GM23338 (cell line): ENCODE measurements at regions not wholly inside any gene's neighbourhood (a gene's known extent, or its start where the extent isn't known, plus 50 kb on each side); places are given as distances from the start of the nearest gene placed in this dataset.

Experiments
- ATAC-seq: fragments of 200-7000 bp; cut with Tn5 transposase; 3 replicates; pipeline ENCODE4 v1.9.1; 2020
- DNase-seq: peaks from one replicate; pipeline ENCODE4 v3.0.0-alpha.2; 2015; ENCODE audit warnings: low spot score
- H2AFZ ChIP-seq: fragments of 200-600 bp; sonication (generic); 2 replicates; pipeline ENCODE4 v1.8.0; 2016; ENCODE audit warnings: antibody characterized with exemption, mild to moderate bottlenecking, moderate library complexity
- H3F3A ChIP-seq: fragments of 200-600 bp; sonication (generic); replicated peaks from 2 replicates; pipeline ENCODE4 v1.8.0; 2017; ENCODE audit warnings: antibody characterized with exemption, mixed run types, low read depth
- H3K27ac ChIP-seq: fragments of 200-600 bp; sonication (generic); 2 replicates; pipeline ENCODE4 v1.6.1; 2016; ENCODE audit warnings: low read depth
- H3K27me3 ChIP-seq: fragments of 200-600 bp; sonication (generic); 2 replicates; pipeline ENCODE4 v1.8.0; 2016; ENCODE audit warnings: mild to moderate bottlenecking, mixed run types, moderate library complexity; ENCODE audit not compliant: insufficient read depth
- H3K36me3 ChIP-seq: fragments of 200-600 bp; sonication (generic); 2 replicates; pipeline ENCODE4 v1.8.0; 2016; ENCODE audit warnings: mild to moderate bottlenecking; ENCODE audit not compliant: insufficient read depth
- H3K4me1 ChIP-seq: fragments of 200-600 bp; sonication (generic); 2 replicates; pipeline ENCODE4 v1.8.0; 2016; ENCODE audit warnings: mild to moderate bottlenecking, moderate library complexity; ENCODE audit not compliant: insufficient read depth
- H3K4me2 ChIP-seq: fragments of 200-600 bp; sonication (generic); 2 replicates; pipeline ENCODE4 v1.7.1; 2017; ENCODE audit warnings: mixed run types
- H3K4me3 ChIP-seq: fragments of 200-600 bp; sonication (generic); 2 replicates; pipeline ENCODE4 v1.6.1; 2016; ENCODE audit warnings: mixed run types
- H3K79me2 ChIP-seq: fragments of 200-600 bp; sonication (generic); replicated peaks from 2 replicates; pipeline ENCODE4 v1.8.0; 2017; ENCODE audit warnings: mild to moderate bottlenecking; ENCODE audit not compliant: insufficient read depth
- H3K9me2 ChIP-seq: fragments of 200-600 bp; sonication (generic); 2 replicates; pipeline ENCODE4 v1.8.0; 2017; ENCODE audit not compliant: insufficient read depth
- H4K20me1 ChIP-seq: fragments of 200-600 bp; sonication (generic); replicated peaks from 2 replicates; pipeline ENCODE4 v1.8.0; 2017; ENCODE audit warnings: mild to moderate bottlenecking; ENCODE audit not compliant: insufficient read depth
- H3K27ac Mint-ChIP-seq: 2 replicates; pipeline ENCODE4 v1.8.0; 2020; ENCODE audit warnings: inconsistent platforms, mild to moderate bottlenecking, moderate library complexity, mixed read lengths
- H3K27me3 Mint-ChIP-seq: 3 replicates; pipeline ENCODE4 v1.8.0; 2022; ENCODE audit warnings: low read depth, mild to moderate bottlenecking, moderate library complexity, mixed read lengths, inconsistent platforms; ENCODE audit not compliant: insufficient read depth, poor library complexity
- H3K36me3 Mint-ChIP-seq: 3 replicates; pipeline ENCODE4 v1.8.0; 2021; ENCODE audit warnings: low read depth, mild to moderate bottlenecking, inconsistent platforms, moderate library complexity, mixed read lengths
- H3K4me1 Mint-ChIP-seq: 3 replicates; pipeline ENCODE4 v1.8.0; 2020; ENCODE audit warnings: mild to moderate bottlenecking, inconsistent platforms, mixed read lengths
- H3K4me3 Mint-ChIP-seq: 3 replicates; pipeline ENCODE4 v1.8.0; 2021; ENCODE audit warnings: moderate library complexity, mild to moderate bottlenecking, inconsistent platforms, mixed read lengths
- H3K9me3 Mint-ChIP-seq: 3 replicates; pipeline ENCODE4 v1.8.0; 2020; ENCODE audit warnings: moderate library complexity, mild to moderate bottlenecking, inconsistent platforms, mixed read lengths
- CREB1 ChIP-seq: fragments of 250-450 bp; sonication (Bioruptor Pico); IDR thresholded peaks from 2 replicates; pipeline ENCODE4 v1.5.0; 2020; ENCODE audit warnings: low read depth, mild to moderate bottlenecking, moderate library complexity
- CTCF ChIP-seq, 2 experiments: fragments of 200-600 bp in 1 of 2; sonication (generic) in 1 of 2; conservative IDR thresholded peaks; 2 replicates each; pipeline versions ENCODE4 v1.5.1 to v1.6.1; 2016 to 2017; ENCODE audit warnings: antibody characterized with exemption in 2 of 2, low read depth in 2 of 2, mild to moderate bottlenecking in 2 of 2, moderate library complexity in 1 of 2
- EZH2 ChIP-seq: fragments of 200-600 bp; sonication (generic); IDR thresholded peaks from one replicate; pipeline ENCODE4 v1.8.0; 2017; ENCODE audit warnings: antibody characterized with exemption, mild to moderate bottlenecking, low read depth; ENCODE audit not compliant: unreplicated experiment
- EZH2phosphoT487 ChIP-seq: fragments of 200-600 bp; sonication (generic); IDR thresholded peaks from one replicate; pipeline ENCODE4 v1.8.1; 2018; ENCODE audit warnings: antibody characterized with exemption; ENCODE audit not compliant: unreplicated experiment
- JUNB ChIP-seq: IDR thresholded peaks from one replicate; pipeline ENCODE4 v1.6.1; 2016; ENCODE audit warnings: antibody characterized with exemption; ENCODE audit not compliant: unreplicated experiment
- NANOG ChIP-seq: IDR thresholded peaks from 2 replicates; pipeline ENCODE4 v1.6.1; 2016; ENCODE audit warnings: antibody characterized with exemption, borderline replicate concordance
- POLR2AphosphoS5 ChIP-seq: IDR thresholded peaks from 2 replicates; pipeline ENCODE4 v1.6.1; 2016; ENCODE audit warnings: antibody characterized with exemption, low read depth
- STAT1 ChIP-seq: IDR thresholded peaks from one replicate; pipeline ENCODE4 v1.6.1; 2016; ENCODE audit warnings: antibody characterized with exemption; ENCODE audit not compliant: unreplicated experiment
- ZNF114 ChIP-seq: fragments of 250-450 bp; sonication (Bioruptor Pico); IDR thresholded peaks from 2 replicates; pipeline ENCODE4 v1.5.0; 2020; ENCODE audit warnings: mild to moderate bottlenecking, moderate library complexity
- TF ChIP-seq, protein P1 (sequence below): fragments of 250-450 bp; sonication (Bioruptor Pico); IDR thresholded peaks from 2 replicates; pipeline ENCODE4 v1.5.0; 2020; ENCODE audit warnings: mild to moderate bottlenecking, moderate library complexity
- TF ChIP-seq, protein P2 (sequence below): IDR thresholded peaks from 2 replicates; pipeline ENCODE4 v1.6.1; 2016; ENCODE audit warnings: antibody characterized with exemption

GRCh38 chr1:213393860-213394259, 342.8 kb downstream of the RPS6KC1 start:
- no peaks in the 10 kb centered on the region for H3K9me3 Mint-ChIP-seq
- H3K27me3 Mint-ChIP-seq, result peaks cover 2% of the 10 kb centered on the region
- Histone ChIP-seq H3K4me2 (no peak overlapping the region), H3K79me2 (no peaks in the 10 kb centered on the region), H3K4me3 (no peak overlapping the region), H3K36me3 (no peaks in the 10 kb centered on the region), H2AFZ (no peak overlapping the region), H3K4me1 (no peaks in the 10 kb centered on the region), H3K27me3 (no peaks in the 10 kb centered on the region), H3K9me2 (no peaks in the 10 kb centered on the region), H3F3A (no peaks in the 10 kb centered on the region), H3K27ac (no peak overlapping the region), H4K20me1 (no peaks in the 10 kb centered on the region)
- TF ChIP-seq, protein P1, sequence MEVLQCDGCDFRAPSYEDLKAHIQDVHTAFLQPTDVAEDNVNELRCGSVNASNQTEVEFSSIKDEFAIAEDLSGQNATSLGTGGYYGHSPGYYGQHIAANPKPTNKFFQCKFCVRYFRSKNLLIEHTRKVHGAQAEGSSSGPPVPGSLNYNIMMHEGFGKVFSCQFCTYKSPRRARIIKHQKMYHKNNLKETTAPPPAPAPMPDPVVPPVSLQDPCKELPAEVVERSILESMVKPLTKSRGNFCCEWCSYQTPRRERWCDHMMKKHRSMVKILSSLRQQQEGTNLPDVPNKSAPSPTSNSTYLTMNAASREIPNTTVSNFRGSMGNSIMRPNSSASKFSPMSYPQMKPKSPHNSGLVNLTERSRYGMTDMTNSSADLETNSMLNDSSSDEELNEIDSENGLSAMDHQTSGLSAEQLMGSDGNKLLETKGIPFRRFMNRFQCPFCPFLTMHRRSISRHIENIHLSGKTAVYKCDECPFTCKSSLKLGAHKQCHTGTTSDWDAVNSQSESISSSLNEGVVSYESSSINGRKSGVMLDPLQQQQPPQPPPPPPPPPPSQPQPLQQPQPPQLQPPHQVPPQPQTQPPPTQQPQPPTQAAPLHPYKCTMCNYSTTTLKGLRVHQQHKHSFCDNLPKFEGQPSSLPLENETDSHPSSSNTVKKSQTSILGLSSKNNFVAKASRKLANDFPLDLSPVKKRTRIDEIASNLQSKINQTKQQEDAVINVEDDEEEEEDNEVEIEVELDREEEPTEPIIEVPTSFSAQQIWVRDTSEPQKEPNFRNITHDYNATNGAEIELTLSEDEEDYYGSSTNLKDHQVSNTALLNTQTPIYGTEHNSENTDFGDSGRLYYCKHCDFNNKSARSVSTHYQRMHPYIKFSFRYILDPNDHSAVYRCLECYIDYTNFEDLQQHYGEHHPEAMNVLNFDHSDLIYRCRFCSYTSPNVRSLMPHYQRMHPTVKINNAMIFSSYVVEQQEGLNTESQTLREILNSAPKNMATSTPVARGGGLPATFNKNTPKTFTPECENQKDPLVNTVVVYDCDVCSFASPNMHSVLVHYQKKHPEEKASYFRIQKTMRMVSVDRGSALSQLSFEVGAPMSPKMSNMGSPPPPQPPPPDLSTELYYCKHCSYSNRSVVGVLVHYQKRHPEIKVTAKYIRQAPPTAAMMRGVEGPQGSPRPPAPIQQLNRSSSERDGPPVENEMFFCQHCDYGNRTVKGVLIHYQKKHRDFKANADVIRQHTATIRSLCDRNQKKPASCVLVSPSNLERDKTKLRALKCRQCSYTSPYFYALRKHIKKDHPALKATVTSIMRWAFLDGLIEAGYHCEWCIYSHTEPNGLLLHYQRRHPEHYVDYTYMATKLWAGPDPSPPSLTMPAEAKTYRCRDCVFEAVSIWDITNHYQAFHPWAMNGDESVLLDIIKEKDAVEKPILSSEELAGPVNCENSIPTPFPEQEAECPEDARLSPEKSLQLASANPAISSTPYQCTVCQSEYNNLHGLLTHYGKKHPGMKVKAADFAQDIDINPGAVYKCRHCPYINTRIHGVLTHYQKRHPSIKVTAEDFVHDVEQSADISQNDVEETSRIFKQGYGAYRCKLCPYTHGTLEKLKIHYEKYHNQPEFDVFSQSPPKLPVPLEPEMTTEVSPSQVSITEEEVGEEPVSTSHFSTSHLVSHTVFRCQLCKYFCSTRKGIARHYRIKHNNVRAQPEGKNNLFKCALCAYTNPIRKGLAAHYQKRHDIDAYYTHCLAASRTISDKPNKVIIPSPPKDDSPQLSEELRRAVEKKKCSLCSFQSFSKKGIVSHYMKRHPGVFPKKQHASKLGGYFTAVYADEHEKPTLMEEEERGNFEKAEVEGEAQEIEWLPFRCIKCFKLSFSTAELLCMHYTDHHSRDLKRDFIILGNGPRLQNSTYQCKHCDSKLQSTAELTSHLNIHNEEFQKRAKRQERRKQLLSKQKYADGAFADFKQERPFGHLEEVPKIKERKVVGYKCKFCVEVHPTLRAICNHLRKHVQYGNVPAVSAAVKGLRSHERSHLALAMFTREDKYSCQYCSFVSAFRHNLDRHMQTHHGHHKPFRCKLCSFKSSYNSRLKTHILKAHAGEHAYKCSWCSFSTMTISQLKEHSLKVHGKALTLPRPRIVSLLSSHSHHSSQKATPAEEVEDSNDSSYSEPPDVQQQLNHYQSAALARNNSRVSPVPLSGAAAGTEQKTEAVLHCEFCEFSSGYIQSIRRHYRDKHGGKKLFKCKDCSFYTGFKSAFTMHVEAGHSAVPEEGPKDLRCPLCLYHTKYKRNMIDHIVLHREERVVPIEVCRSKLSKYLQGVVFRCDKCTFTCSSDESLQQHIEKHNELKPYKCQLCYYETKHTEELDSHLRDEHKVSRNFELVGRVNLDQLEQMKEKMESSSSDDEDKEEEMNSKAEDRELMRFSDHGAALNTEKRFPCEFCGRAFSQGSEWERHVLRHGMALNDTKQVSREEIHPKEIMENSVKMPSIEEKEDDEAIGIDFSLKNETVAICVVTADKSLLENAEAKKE, result no peak
- TF ChIP-seq CREB1 (CRISPR knock-in tag) (no peak), JUNB (no peak), POLR2AphosphoS5 (no peak), STAT1 (no peak), NANOG (no peak)
- no peaks in the 10 kb centered on the region for H3K36me3 Mint-ChIP-seq
- no peak overlapping the region for H3K27ac Mint-ChIP-seq
- H3K4me3 Mint-ChIP-seq, result no peak overlapping the region
- ATAC-seq (no peak), DNase-seq (no peak)
- H3K4me1 Mint-ChIP-seq, result peaks cover 3% of the 10 kb centered on the region; the same call in 2 of the 3 replicates

DNA sequence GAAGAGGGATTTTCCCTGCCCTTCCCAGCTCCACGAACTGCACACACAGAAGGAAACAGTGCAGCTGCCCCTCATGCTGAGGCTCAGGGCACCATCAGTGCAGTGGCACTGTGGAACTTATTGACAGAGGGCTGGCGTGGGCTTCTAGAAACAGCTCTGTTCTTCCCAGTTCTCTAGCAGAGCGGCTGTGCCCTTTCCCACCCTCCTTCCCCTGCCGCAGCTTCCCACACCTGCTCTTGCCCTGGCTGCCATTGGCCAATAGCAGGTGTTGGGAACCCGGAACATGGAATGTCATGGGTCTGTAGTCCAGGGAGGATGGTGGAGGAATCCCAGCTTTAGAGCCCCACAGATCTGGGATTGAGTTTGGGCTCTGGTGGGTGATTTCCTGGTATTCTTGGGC, 343.8 kb downstream of the RPS6KC1 start:
- no peaks in the 10 kb centered on the region for H3K36me3 ChIP-seq
- H3K27ac Mint-ChIP-seq, result no peak overlapping the region
- TF ChIP-seq EZH2 (no peak), CTCF (conservative IDR thresholded peaks at IDR 0.05; ENCODE audit: low read depth in 2 of 2) (no peak), EZH2phosphoT487 (no peak), ZNF114 (CRISPR knock-in tag) (no peak), JUNB (no peak), CREB1 (CRISPR knock-in tag) (no peak)
- TF ChIP-seq, protein P2, sequence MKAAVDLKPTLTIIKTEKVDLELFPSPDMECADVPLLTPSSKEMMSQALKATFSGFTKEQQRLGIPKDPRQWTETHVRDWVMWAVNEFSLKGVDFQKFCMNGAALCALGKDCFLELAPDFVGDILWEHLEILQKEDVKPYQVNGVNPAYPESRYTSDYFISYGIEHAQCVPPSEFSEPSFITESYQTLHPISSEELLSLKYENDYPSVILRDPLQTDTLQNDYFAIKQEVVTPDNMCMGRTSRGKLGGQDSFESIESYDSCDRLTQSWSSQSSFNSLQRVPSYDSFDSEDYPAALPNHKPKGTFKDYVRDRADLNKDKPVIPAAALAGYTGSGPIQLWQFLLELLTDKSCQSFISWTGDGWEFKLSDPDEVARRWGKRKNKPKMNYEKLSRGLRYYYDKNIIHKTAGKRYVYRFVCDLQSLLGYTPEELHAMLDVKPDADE, result no peak

More for the DNA sequence above, 343.8 kb downstream of the RPS6KC1 start:
- Mint-ChIP-seq H3K9me3 (no peaks in the 10 kb centered on the region), H3K27me3 (peaks cover 4% of the 10 kb centered on the region), H3K4me1 (no peaks in the 10 kb centered on the region; the same call in 2 of the 3 replicates), H3K36me3 (no peaks in the 10 kb centered on the region), H3K4me3 (no peak overlapping the region)
- Histone ChIP-seq H3K4me2 (no peak overlapping the region), H3K9me2 (no peaks in the 10 kb centered on the region; the same call in 1 of the 2 replicates), H2AFZ (no peak overlapping the region), H4K20me1 (no peaks in the 10 kb centered on the region), H3K4me1 (no peaks in the 10 kb centered on the region), H3K79me2 (no peaks in the 10 kb centered on the region), H3K4me3 (no peak overlapping the region), H3F3A (no peaks in the 10 kb centered on the region), H3K27ac (no peak overlapping the region), H3K27me3 (no peaks in the 10 kb centered on the region)
- DNase-seq (no peak), ATAC-seq (no peak)
